ENCODE measurements at regions not wholly inside any gene's neighbourhood (a gene's known extent, or its start where the extent isn't known, plus 50 kb on each side); places are given as distances from the start of the nearest gene placed in this dataset.

DNA sequence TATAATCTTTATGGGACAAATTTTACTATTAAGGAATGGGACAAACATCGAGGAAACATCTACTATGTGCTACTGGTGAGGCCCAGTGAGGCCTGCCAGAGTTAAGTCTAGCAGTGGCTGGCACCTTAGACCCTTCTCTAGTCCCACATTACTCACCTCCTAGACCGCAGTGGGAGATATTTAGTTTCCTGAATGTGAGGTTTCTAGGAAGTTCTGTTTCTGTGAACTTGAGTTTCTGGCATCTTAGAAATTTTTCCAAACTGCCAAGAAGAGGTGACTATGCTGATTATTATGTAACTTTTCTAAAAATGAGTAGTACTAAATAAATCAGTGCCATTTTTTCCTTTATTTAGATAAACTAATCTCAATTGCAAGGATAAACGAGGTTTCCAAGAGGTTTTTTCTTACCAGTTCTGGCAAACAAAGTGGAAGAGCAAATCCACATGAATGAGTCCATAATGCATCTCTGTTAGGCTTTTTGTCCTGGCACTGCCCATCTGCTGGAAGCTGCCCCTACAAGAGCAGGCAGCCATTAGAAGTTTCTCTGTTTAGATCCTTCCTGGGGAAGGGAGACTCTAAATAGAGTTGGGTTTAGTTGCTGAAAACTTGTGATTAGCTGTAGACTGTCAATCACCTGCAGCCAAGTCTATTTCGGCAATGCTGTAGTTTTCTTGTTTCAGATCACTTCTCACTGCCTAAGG, 348.7 kb downstream of the MAN2A1 start:
- TF ChIP-seq, protein P1, sequence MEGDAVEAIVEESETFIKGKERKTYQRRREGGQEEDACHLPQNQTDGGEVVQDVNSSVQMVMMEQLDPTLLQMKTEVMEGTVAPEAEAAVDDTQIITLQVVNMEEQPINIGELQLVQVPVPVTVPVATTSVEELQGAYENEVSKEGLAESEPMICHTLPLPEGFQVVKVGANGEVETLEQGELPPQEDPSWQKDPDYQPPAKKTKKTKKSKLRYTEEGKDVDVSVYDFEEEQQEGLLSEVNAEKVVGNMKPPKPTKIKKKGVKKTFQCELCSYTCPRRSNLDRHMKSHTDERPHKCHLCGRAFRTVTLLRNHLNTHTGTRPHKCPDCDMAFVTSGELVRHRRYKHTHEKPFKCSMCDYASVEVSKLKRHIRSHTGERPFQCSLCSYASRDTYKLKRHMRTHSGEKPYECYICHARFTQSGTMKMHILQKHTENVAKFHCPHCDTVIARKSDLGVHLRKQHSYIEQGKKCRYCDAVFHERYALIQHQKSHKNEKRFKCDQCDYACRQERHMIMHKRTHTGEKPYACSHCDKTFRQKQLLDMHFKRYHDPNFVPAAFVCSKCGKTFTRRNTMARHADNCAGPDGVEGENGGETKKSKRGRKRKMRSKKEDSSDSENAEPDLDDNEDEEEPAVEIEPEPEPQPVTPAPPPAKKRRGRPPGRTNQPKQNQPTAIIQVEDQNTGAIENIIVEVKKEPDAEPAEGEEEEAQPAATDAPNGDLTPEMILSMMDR (IDR thresholded peaks at IDR 0.05) = no peak
- TF ChIP-seq POLR2A (IDR thresholded peaks at IDR 0.05) = no peak
